Astrocyte (in vitro differentiated cells and primary cell): ENCODE measurements at regions not wholly inside any gene's neighbourhood (a gene's known extent, or its start where the extent isn't known, plus 50 kb on each side); places are given as distances from the start of the nearest gene placed in this dataset.

ENCODE experiments used
- DNase-seq: peaks from one replicate; pipeline ENCODE4 v3.0.0-alpha.2; 2010; ENCODE audit warnings: low read depth
- FAIRE-seq: peaks from 2 replicates; lab custom pipeline; 2011; peaks lifted over from hg19 to GRCh38; lab: Jason Lieb, UNC
- H2AFZ ChIP-seq: 2 replicates; pipeline ENCODE4 v1.6.0; 2012; ENCODE audit warnings: low read depth, low read length, inconsistent platforms
- H3K27ac ChIP-seq: 2 replicates; pipeline ENCODE4 v1.5.1; 2011; ENCODE audit warnings: low read depth, low read length, inconsistent platforms
- H3K27me3 ChIP-seq: 2 replicates; pipeline ENCODE4 v1.6.0; 2011; ENCODE audit warnings: low read length, inconsistent platforms; ENCODE audit not compliant: insufficient read depth
- H3K36me3 ChIP-seq: 2 replicates; pipeline ENCODE4 v1.5.1; 2011; ENCODE audit warnings: low read length, inconsistent platforms; ENCODE audit not compliant: insufficient read depth
- H3K4me1 ChIP-seq: 2 replicates; pipeline ENCODE4 v1.5.1; 2011; ENCODE audit warnings: low read length, inconsistent platforms; ENCODE audit not compliant: insufficient read depth
- H3K4me2 ChIP-seq: 2 replicates; pipeline ENCODE4 v1.6.0; 2012; ENCODE audit warnings: low read length, inconsistent platforms
- H3K4me3 ChIP-seq: 2 replicates; pipeline ENCODE4 v1.5.1; 2011; ENCODE audit warnings: low read depth, mild to moderate bottlenecking, low read length, inconsistent platforms; ENCODE audit not compliant: insufficient read depth
- H3K79me2 ChIP-seq: 2 replicates; pipeline ENCODE4 v1.6.0; 2012; ENCODE audit warnings: mild to moderate bottlenecking, low read length, inconsistent platforms; ENCODE audit not compliant: insufficient read depth
- H3K9ac ChIP-seq: 2 replicates; pipeline ENCODE4 v1.6.0; 2012; ENCODE audit warnings: mild to moderate bottlenecking, low read length, inconsistent platforms
- H3K9me3 ChIP-seq: 2 replicates; pipeline ENCODE4 v1.5.1; 2012; ENCODE audit warnings: low read depth, mild to moderate bottlenecking, low read length, inconsistent platforms; ENCODE audit not compliant: insufficient read depth
- H4K20me1 ChIP-seq: 2 replicates; pipeline ENCODE4 v1.6.0; 2012; ENCODE audit warnings: low read length, inconsistent platforms; ENCODE audit not compliant: insufficient read depth
- H3K27ac Mint-ChIP-seq: one replicate; pipeline ENCODE4 v1.8.0; 2021; ENCODE audit warnings: mild to moderate bottlenecking, mixed read lengths; ENCODE audit not compliant: unreplicated experiment
- H3K27me3 Mint-ChIP-seq: one replicate; pipeline ENCODE4 v1.8.0; 2021; ENCODE audit warnings: low read depth, mixed read lengths; ENCODE audit not compliant: unreplicated experiment
- H3K36me3 Mint-ChIP-seq: one replicate; pipeline ENCODE4 v1.8.0; 2021; ENCODE audit warnings: low read depth, mixed read lengths; ENCODE audit not compliant: unreplicated experiment
- H3K4me1 Mint-ChIP-seq: one replicate; pipeline ENCODE4 v1.8.0; 2021; ENCODE audit warnings: low read depth, mixed read lengths; ENCODE audit not compliant: unreplicated experiment
- H3K4me3 Mint-ChIP-seq: one replicate; pipeline ENCODE4 v1.8.0; 2021; ENCODE audit warnings: mild to moderate bottlenecking, moderate library complexity, mixed read lengths; ENCODE audit not compliant: unreplicated experiment
- H3K9me3 Mint-ChIP-seq: one replicate; pipeline ENCODE4 v1.8.0; 2021; ENCODE audit warnings: mild to moderate bottlenecking, mixed read lengths; ENCODE audit not compliant: unreplicated experiment
- EZH2 ChIP-seq: IDR thresholded peaks from 2 replicates; pipeline ENCODE4 v1.6.1; 2012; ENCODE audit warnings: mild to moderate bottlenecking, low read length, inconsistent platforms; ENCODE audit not compliant: insufficient read depth
- TF ChIP-seq, protein P1 (sequence below): IDR thresholded peaks from 2 replicates; pipeline ENCODE4 v1.5.1; 2011; ENCODE audit warnings: low read depth, mild to moderate bottlenecking, inconsistent platforms, low read length, moderate library complexity; ENCODE audit not compliant: insufficient read depth

DNA sequence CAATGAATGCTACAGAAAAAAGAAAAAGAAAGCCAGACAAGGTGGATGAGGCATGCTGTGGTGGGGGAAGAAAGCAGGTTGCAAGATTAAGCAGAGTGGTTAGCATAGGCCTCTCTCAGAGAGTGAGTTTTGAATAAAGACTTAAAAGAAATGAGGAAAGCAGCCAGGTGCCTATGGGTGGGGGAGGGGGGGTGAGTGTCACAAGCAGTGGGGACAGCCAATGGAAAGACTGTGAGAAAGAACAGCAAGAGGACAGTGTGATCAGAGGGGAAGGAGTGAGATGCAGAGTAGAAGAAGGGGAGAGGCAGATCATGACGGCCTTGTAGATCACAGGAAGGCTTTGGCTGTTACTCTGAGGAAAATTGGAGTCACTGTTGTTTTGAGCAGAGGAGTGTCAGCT is 162.5 kb downstream of the SOX3 start:
- Histone ChIP-seq H3K36me3 (no peaks in the 10 kb centered on the region), H3K27me3 (no peaks in the 10 kb centered on the region), H3K9ac (no peak overlapping the region), H3K4me3 (no peak overlapping the region), H2AFZ (no peak overlapping the region), H3K79me2 (no peaks in the 10 kb centered on the region), H3K27ac (no peak overlapping the region), H3K9me3 (no peaks in the 10 kb centered on the region), H3K4me2 (no peak overlapping the region), H4K20me1 (no peaks in the 10 kb centered on the region), H3K4me1 (peaks cover 9% of the 10 kb centered on the region)
- no peaks in the 10 kb centered on the region for H3K36me3 Mint-ChIP-seq
- no peaks in the 10 kb centered on the region for H3K9me3 Mint-ChIP-seq
- H3K27ac Mint-ChIP-seq = no peak overlapping the region
- DNase-seq (no peak), FAIRE-seq (peak; percentile 13)
- no peak overlapping the region for H3K4me3 Mint-ChIP-seq
- no peaks in the 10 kb centered on the region for H3K27me3 Mint-ChIP-seq
- H3K4me1 Mint-ChIP-seq = peaks cover 16% of the 10 kb centered on the region
- TF ChIP-seq EZH2 = no peak
- TF ChIP-seq, protein P1, sequence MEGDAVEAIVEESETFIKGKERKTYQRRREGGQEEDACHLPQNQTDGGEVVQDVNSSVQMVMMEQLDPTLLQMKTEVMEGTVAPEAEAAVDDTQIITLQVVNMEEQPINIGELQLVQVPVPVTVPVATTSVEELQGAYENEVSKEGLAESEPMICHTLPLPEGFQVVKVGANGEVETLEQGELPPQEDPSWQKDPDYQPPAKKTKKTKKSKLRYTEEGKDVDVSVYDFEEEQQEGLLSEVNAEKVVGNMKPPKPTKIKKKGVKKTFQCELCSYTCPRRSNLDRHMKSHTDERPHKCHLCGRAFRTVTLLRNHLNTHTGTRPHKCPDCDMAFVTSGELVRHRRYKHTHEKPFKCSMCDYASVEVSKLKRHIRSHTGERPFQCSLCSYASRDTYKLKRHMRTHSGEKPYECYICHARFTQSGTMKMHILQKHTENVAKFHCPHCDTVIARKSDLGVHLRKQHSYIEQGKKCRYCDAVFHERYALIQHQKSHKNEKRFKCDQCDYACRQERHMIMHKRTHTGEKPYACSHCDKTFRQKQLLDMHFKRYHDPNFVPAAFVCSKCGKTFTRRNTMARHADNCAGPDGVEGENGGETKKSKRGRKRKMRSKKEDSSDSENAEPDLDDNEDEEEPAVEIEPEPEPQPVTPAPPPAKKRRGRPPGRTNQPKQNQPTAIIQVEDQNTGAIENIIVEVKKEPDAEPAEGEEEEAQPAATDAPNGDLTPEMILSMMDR = no peak

GRCh38 chrX:140337263-140337662 is 167.6 kb downstream of the SOX3 start:
- no peaks in the 10 kb centered on the region for H3K27me3 Mint-ChIP-seq
- Histone ChIP-seq H4K20me1 (no peaks in the 10 kb centered on the region), H3K4me3 (no peak overlapping the region), H3K27ac (no peak overlapping the region), H3K79me2 (no peaks in the 10 kb centered on the region), H3K9ac (no peak overlapping the region), H3K27me3 (no peaks in the 10 kb centered on the region), H3K36me3 (no peaks in the 10 kb centered on the region), H3K4me1 (no peaks in the 10 kb centered on the region), H3K9me3 (no peaks in the 10 kb centered on the region), H3K4me2 (no peak overlapping the region), H2AFZ (no peak overlapping the region)
- H3K27ac Mint-ChIP-seq = no peak overlapping the region
- FAIRE-seq (no peak), DNase-seq (no peak)
- H3K4me1 Mint-ChIP-seq = no peaks in the 10 kb centered on the region
- H3K9me3 Mint-ChIP-seq = no peaks in the 10 kb centered on the region
- TF ChIP-seq, protein P1 = no peak
- TF ChIP-seq EZH2 = no peak
- H3K4me3 Mint-ChIP-seq = no peak overlapping the region
- no peaks in the 10 kb centered on the region for H3K36me3 Mint-ChIP-seq

GRCh38 chrX:140318296-140318695 is 186.6 kb downstream of the SOX3 start:
- Mint-ChIP-seq H3K4me3 (no peak overlapping the region), H3K9me3 (no peaks in the 10 kb centered on the region), H3K36me3 (no peaks in the 10 kb centered on the region), H3K27ac (no peak overlapping the region), H3K4me1 (peaks cover 2% of the 10 kb centered on the region), H3K27me3 (no peaks in the 10 kb centered on the region)
- H3K4me3 ChIP-seq = no peak overlapping the region
- no peaks in the 10 kb centered on the region for H3K27me3 ChIP-seq
- no peak overlapping the region for H3K9ac ChIP-seq
- peak; percentile 96 for FAIRE-seq
- H3K79me2 ChIP-seq = no peaks in the 10 kb centered on the region
- peak overlapping the region; percentile 22 for H3K4me2 ChIP-seq
- peak; percentile 74 for DNase-seq
- H4K20me1 ChIP-seq = no peaks in the 10 kb centered on the region
- peaks cover 2% of the 10 kb centered on the region for H3K4me1 ChIP-seq
- TF ChIP-seq EZH2 = no peak
- TF ChIP-seq, protein P1 = no peak
- no peak overlapping the region for H2AFZ ChIP-seq
- no peaks in the 10 kb centered on the region for H3K9me3 ChIP-seq
- H3K27ac ChIP-seq = no peak overlapping the region
- H3K36me3 ChIP-seq = no peaks in the 10 kb centered on the region
